IPS DF 6.9 (cell line): ENCODE measurements at regions not wholly inside any gene's neighbourhood (a gene's known extent, or its start where the extent isn't known, plus 50 kb on each side); places are given as distances from the start of the nearest gene placed in this dataset.
"Not testable (repeated sequence)": the region's sequence is repeated elsewhere in the genome, so short reads cannot be mapped to it uniquely, and the experiment has no call there.

Experiments used
- DNase-seq: peaks from one replicate; pipeline ENCODE4 v3.0.0-alpha.2; 2013; ENCODE audit warnings: low read depth, low spot score
- H3K27ac ChIP-seq: one replicate; pipeline ENCODE4 v1.5.1; 2013; ENCODE audit warnings: low read length, control low read depth
- H3K27me3 ChIP-seq: 2 replicates; pipeline ENCODE4 v1.6.1; 2013; ENCODE audit warnings: mild to moderate bottlenecking, low read length; ENCODE audit not compliant: control insufficient read depth, insufficient read depth
- H3K36me3 ChIP-seq: 2 replicates; pipeline ENCODE4 v1.6.1; 2013; ENCODE audit warnings: low read length; ENCODE audit not compliant: control insufficient read depth, insufficient read depth
- H3K4me1 ChIP-seq: 2 replicates; pipeline ENCODE4 v1.6.1; 2013; ENCODE audit warnings: low read length; ENCODE audit not compliant: control insufficient read depth, insufficient read depth
- H3K4me3 ChIP-seq: 2 replicates; pipeline ENCODE4 v1.5.1; 2013; ENCODE audit warnings: mild to moderate bottlenecking, low read length
- H3K9me3 ChIP-seq: 2 replicates; pipeline ENCODE4 v1.6.1; 2013; ENCODE audit warnings: low read length, inconsistent platforms; ENCODE audit not compliant: control insufficient read depth, insufficient read depth
- WGBS: extraction: QIAGEN DNeasy Blood & Tissue Kit; methylation state at CpG from one replicate; pipeline ENCODE4 v1.1.7; 2013; ENCODE audit warnings: mixed read lengths, missing lambda C conversion rate; ENCODE audit not compliant: insufficient read length, insufficient coverage; 5-methylcytosine and 5-hydroxymethylcytosine counted together

- WGBS: no CpG with 5 or more reads among the region's 10 CpGs
- Histone ChIP-seq H3K36me3 (no peaks in the 10 kb centered on the region), H3K4me1 (peaks cover 3% of the 10 kb centered on the region; the same call in 1 of the 2 replicates), H3K27me3 (no peaks in the 10 kb centered on the region), H3K9me3 (no peaks in the 10 kb centered on the region), H3K4me3 (no peak overlapping the region), H3K27ac (no peak overlapping the region)
- no peak for DNase-seq
Observed at GRCh38 chr12:114815026-114815795, 131.2 kb upstream of the TBX3 start.

DNA sequence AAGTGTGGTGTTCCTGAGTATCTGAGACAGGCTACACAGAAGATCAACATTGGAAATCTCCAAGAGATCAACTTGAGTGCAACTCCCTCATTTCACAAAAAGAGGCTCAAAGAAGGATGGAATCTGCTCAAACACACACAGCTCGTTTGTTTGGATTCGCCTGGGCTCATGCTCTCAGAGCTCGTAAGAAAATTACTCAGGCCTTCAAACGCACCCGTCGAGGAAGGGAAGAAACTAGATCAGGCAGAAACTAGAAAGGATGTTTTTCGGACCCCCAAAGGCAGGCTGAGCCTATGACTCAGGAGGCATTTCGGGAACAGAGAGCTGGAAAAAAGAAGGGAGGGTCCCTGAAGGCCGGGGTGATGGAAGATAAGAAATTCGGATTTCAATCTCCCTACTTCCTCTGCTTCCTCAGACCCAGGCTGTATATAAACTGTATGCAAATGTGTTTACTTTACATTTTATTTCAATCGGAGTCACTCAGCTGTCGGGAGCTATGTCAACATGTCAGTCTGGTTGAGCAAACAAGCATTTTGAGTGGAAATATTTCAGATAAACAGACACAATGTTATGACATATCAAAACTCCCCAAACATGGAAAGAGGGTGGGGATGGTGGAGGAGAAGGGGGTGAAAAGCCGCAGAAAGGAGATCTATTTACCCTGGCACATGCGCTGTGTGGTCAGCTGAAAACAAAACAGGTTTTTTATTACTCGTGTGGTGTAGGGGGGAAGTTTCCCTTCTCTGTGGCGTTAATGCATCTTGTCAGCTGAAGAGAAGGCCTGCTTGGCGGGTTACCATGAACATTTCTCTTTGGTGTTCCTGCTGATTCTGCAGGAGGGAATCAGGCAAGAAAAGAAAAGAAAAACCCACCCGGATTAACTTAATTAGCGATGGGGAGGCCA is 129.1 kb upstream of the TBX3 start:
- Histone ChIP-seq H3K4me3 (no peak overlapping the region), H3K9me3 (no peaks in the 10 kb centered on the region), H3K4me1 (peaks cover 3% of the 10 kb centered on the region; the same call in 1 of the 2 replicates), H3K27me3 (no peaks in the 10 kb centered on the region), H3K36me3 (no peaks in the 10 kb centered on the region), H3K27ac (no peak overlapping the region)
- no CpG with 5 or more reads among the region's 19 CpGs for WGBS
- no peak for DNase-seq

GRCh38 chr12:114812384-114812783 is 128.4 kb upstream of the TBX3 start:
- Histone ChIP-seq H3K27ac (no peak overlapping the region), H3K4me3 (no peak overlapping the region), H3K9me3 (no peaks in the 10 kb centered on the region), H3K27me3 (no peaks in the 10 kb centered on the region), H3K36me3 (no peaks in the 10 kb centered on the region), H3K4me1 (peaks cover 3% of the 10 kb centered on the region; the same call in 1 of the 2 replicates)
- WGBS: no CpG with 5 or more reads among the region's 4 CpGs
- no peak for DNase-seq

- peaks cover 3% of the 10 kb centered on the region; the same call in 1 of the 2 replicates for H3K4me1 ChIP-seq
- H3K9me3 ChIP-seq: no peaks in the 10 kb centered on the region
- H3K27me3 ChIP-seq: no peaks in the 10 kb centered on the region
- no peak overlapping the region for H3K4me3 ChIP-seq
- no CpG with 5 or more reads among the region's 5 CpGs for WGBS
- no peak overlapping the region for H3K27ac ChIP-seq
- H3K36me3 ChIP-seq: no peaks in the 10 kb centered on the region
- DNase-seq: no peak
Observed at GRCh38 chr12:114809097-114809496, 125.1 kb upstream of the TBX3 start.

DNA sequence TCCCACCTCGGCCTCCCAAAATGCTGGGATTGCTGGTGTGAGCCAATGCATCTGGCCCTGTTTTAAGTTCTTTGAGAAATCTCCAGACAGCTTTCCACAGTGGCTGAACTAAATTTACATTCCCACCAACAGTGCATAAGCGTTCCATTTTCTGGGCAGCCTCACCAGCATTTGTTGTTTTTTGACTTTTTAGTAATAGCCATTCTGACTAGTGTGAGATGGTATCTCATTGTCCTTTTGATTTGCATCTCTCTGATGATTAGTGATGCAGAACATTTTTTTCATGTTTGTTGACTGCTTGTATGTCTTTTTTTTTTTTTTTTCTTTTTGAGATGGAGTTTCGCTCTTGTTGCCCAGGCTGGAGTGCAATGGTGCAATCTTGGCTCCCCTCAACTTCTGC is 117.4 kb upstream of the TBX3 start:
- not testable (repeated sequence) for DNase-seq, H3K27ac ChIP-seq, H3K9me3 ChIP-seq, H3K27me3 ChIP-seq, H3K4me1 ChIP-seq, H3K4me3 ChIP-seq, H3K36me3 ChIP-seq
- no CpG with 5 or more reads among the region's 3 CpGs for WGBS

GRCh38 chr12:114800566-114800965 is 116.6 kb upstream of the TBX3 start:
- not testable (repeated sequence) for H3K9me3 ChIP-seq, H3K4me3 ChIP-seq, DNase-seq, H3K27ac ChIP-seq, H3K36me3 ChIP-seq, H3K4me1 ChIP-seq, H3K27me3 ChIP-seq
- no CpG with 5 or more reads among the region's 8 CpGs for WGBS

DNA sequence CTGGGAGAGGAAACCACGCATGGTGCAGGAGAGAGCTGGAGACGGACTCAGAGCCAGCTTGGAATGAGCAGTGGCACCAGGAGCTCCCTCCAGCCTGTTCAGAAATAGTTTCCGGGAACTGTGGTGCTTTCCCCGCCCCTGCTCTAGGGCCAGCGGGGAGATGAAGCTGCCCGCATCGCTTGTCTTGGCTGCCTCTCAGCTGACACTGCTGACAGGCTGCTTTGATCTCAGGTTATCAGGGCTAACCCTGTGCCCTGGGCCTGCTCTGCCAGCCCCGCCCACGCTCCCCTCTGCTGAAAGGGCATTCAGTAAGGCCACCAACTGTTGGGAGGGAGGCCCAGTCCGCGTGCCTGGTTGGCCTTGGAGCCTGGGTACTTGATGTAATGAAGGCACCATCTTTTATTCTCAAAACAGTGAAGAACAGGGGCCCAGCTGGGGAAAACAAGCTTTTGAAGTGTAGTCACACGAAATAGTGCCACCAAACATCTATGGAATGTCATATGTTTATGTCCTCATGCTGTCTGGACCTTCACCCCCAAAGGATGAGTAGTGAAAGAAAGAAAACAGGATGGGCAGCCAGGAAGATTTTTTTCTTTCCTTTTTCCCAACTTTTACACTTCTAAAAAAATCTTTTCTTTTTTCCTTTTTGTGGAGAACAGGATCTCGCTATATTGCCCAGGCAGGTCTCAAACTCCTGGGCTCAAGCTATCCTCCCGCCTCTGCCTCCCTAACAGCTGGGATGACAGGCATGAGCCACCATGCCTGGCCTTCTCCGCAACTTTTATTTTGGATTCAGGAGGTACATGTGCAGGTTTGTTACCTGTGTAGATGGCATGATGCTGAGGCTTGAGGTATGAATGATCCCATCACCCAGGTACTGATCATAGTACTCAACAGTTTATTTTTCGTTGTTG is 115.9 kb upstream of the TBX3 start:
- H3K27me3 ChIP-seq: no peaks in the 10 kb centered on the region
- H3K36me3 ChIP-seq: no peaks in the 10 kb centered on the region; the same call in 1 of the 2 replicates
- H3K27ac ChIP-seq: no peak overlapping the region
- no CpG with 5 or more reads among the region's 16 CpGs for WGBS
- H3K4me1 ChIP-seq: no peaks in the 10 kb centered on the region
- no peak for DNase-seq
- H3K9me3 ChIP-seq: no peaks in the 10 kb centered on the region
- no peak overlapping the region for H3K4me3 ChIP-seq

DNA sequence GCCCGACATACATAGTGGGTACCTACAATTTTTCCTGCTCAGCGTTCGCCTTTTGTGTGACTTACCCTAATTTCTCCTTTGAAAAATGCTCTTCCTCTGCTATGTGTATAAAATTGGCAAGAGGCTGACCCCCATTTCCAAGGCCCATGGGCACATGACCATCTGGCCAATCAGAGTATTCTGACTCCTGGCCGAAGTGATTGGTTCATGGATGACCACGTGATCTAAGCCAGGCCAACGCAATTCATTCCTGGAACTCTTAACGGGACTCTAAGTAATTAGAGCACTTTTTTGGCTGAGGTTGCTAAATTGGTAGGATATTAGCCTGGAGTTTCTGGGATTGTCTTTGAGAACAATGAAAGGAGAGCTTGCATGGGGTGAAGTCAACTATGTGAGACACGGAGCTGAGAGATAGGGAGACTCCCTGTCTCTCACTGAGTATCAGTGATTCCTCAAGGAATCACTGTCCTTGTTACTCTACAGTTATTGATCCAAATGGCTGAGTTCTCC is 110.1 kb upstream of the TBX3 start:
- Histone ChIP-seq H3K4me3 (no peak overlapping the region), H3K4me1 (0 out of 2 replicates have a peak, but pooled peaks cover 1% of the 10 kb centered on the region), H3K27me3 (no peaks in the 10 kb centered on the region), H3K9me3 (no peaks in the 10 kb centered on the region), H3K27ac (no peak overlapping the region), H3K36me3 (no peaks in the 10 kb centered on the region)
- no peak for DNase-seq
- WGBS: no CpG with 5 or more reads among the region's 8 CpGs

DNA sequence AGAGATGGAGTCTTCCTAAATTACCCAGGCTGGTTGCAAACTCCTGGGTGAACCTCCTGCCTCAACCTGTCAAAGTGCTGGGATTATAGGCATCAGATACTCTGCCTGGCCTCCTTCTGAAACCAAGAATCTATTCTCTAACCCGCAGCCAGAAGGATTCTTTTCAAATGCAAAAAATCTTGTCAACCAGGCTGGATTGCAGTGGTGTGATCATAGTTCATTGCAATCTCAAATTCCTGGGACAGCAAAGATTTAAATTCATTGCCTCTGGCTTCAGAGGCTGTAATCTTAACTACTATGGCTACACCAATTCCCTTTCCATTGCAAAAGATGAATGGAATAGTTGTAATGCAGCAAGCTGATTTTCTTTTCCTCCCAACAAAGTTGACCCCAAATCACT is 106.3 kb upstream of the TBX3 start:
- H3K9me3 ChIP-seq: no peaks in the 10 kb centered on the region
- no peak overlapping the region for H3K4me3 ChIP-seq
- DNase-seq: no peak
- 0 out of 2 replicates have a peak, but pooled peaks cover 1% of the 10 kb centered on the region for H3K4me1 ChIP-seq
- whole genome bisulfite sequencing: no CpG with 5 or more reads among the region's 1 CpG
- H3K36me3 ChIP-seq: no peaks in the 10 kb centered on the region
- no peaks in the 10 kb centered on the region for H3K27me3 ChIP-seq
- no peak overlapping the region for H3K27ac ChIP-seq

GRCh38 chr12:114789821-114790220 is 105.8 kb upstream of the TBX3 start:
- H3K27me3 ChIP-seq: no peaks in the 10 kb centered on the region
- H3K27ac ChIP-seq: no peak overlapping the region
- 0 out of 2 replicates have a peak, but pooled peaks cover 1% of the 10 kb centered on the region for H3K4me1 ChIP-seq
- H3K4me3 ChIP-seq: no peak overlapping the region
- DNase-seq: no peak
- WGBS: no CpG with 5 or more reads among the region's 5 CpGs
- no peaks in the 10 kb centered on the region for H3K36me3 ChIP-seq
- no peaks in the 10 kb centered on the region for H3K9me3 ChIP-seq
